WTC11 (cell line): ENCODE measurements at regions not wholly inside any gene's neighbourhood (a gene's known extent, or its start where the extent isn't known, plus 50 kb on each side); places are given as distances from the start of the nearest gene placed in this dataset.

ENCODE experiments used
- ATAC-seq: fragments of 200-7000 bp; cut with Tn5 transposase; 2 replicates; pipeline ENCODE4 v1.10.0; 2021; ENCODE audit warnings: mild to moderate bottlenecking, moderate library complexity
- CTCF ChIA-PET: fragments of 300-600 bp; sonication (Branson Sonifier 250); formaldehyde crosslinking; loops from one replicate; lab custom pipeline; 2021; ENCODE audit warnings: antibody characterized with exemption; lab: Charles Lee
- POLR2A ChIA-PET: fragments of 350-600 bp; sonication (Branson Sonifier 250); formaldehyde crosslinking; loops from one replicate; lab custom pipeline; 2021; ENCODE audit warnings: antibody characterized with exemption; lab: Charles Lee
- DNase-seq: peaks from one replicate; pipeline ENCODE4 v3.0.0; 2021; ENCODE audit warnings: low spot score
- H3K27ac Mint-ChIP-seq: 2 replicates; pipeline ENCODE4 v1.8.0; 2021; ENCODE audit warnings: mixed read lengths
- H3K27me3 Mint-ChIP-seq: 2 replicates; pipeline ENCODE4 v1.8.0; 2021; ENCODE audit warnings: low read depth, mild to moderate bottlenecking, moderate library complexity, mixed read lengths
- H3K36me3 Mint-ChIP-seq: 2 replicates; pipeline ENCODE4 v1.8.0; 2021; ENCODE audit warnings: mixed read lengths
- H3K4me1 Mint-ChIP-seq: 2 replicates; pipeline ENCODE4 v1.8.0; 2022; ENCODE audit warnings: mixed read lengths
- H3K4me3 Mint-ChIP-seq: 2 replicates; pipeline ENCODE4 v1.8.0; 2021; ENCODE audit warnings: mild to moderate bottlenecking, moderate library complexity, mixed read lengths
- H3K9me3 Mint-ChIP-seq: 2 replicates; pipeline ENCODE4 v1.8.0; 2021; ENCODE audit warnings: mixed read lengths
- AFF4 ChIP-seq: sonication (generic); formaldehyde crosslinking; IDR thresholded peaks from 2 replicates; pipeline ENCODE4 v1.8.1; 2023; ENCODE audit warnings: mild to moderate bottlenecking, missing genetic modification reagents, borderline replicate concordance
- ATF2 ChIP-seq: sonication (generic); formaldehyde crosslinking; IDR thresholded peaks from 2 replicates; pipeline ENCODE4 v1.8.1; 2022; ENCODE audit warnings: low read depth, missing genetic modification reagents, borderline replicate concordance
- ATF6 ChIP-seq: sonication (generic); formaldehyde crosslinking; IDR thresholded peaks from 2 replicates; pipeline ENCODE4 v1.8.1; 2023; ENCODE audit warnings: mild to moderate bottlenecking, missing genetic modification reagents
- CDX4 ChIP-seq: fragments of 250-450 bp; sonication (Bioruptor Pico); IDR thresholded peaks from 2 replicates; pipeline ENCODE4 v1.9.0; 2021; ENCODE audit warnings: moderate library complexity, mild to moderate bottlenecking, inconsistent platforms, borderline replicate concordance
- FOXK1 ChIP-seq: sonication (generic); formaldehyde crosslinking; IDR thresholded peaks from 2 replicates; pipeline ENCODE4 v1.8.0; 2022; ENCODE audit warnings: mild to moderate bottlenecking, moderate library complexity, missing genetic modification reagents
- GABPB1 ChIP-seq: sonication (generic); formaldehyde crosslinking; IDR thresholded peaks from 2 replicates; pipeline ENCODE4 v1.8.1; 2023; ENCODE audit warnings: mild to moderate bottlenecking, missing genetic modification reagents
- GRHL2 ChIP-seq: fragments of 250-450 bp; sonication (Bioruptor Pico); IDR thresholded peaks from 2 replicates; pipeline ENCODE4 v1.8.0; 2022; ENCODE audit warnings: mild to moderate bottlenecking, moderate library complexity; ENCODE audit not compliant: insufficient replicate concordance, severe bottlenecking
- GTF2I ChIP-seq: fragments of 250-450 bp; sonication (Bioruptor Pico); conservative IDR thresholded peaks from 2 replicates; pipeline ENCODE4 v1.4.0; 2021; ENCODE audit warnings: mild to moderate bottlenecking
- HMGXB4 ChIP-seq: sonication (generic); formaldehyde crosslinking; IDR thresholded peaks from 2 replicates; pipeline ENCODE4 v1.8.1; 2023; ENCODE audit warnings: mild to moderate bottlenecking, moderate library complexity, missing genetic modification reagents
- MAX ChIP-seq: sonication (generic); formaldehyde crosslinking; IDR thresholded peaks from 2 replicates; pipeline ENCODE4 v1.8.0; 2022; ENCODE audit warnings: mild to moderate bottlenecking, missing genetic modification reagents
- MYBL2 ChIP-seq: sonication (generic); formaldehyde crosslinking; IDR thresholded peaks from 2 replicates; pipeline ENCODE4 v1.8.1; 2023; ENCODE audit warnings: mild to moderate bottlenecking, moderate library complexity, missing genetic modification reagents
- NR3C1 ChIP-seq: sonication (generic); formaldehyde crosslinking; conservative IDR thresholded peaks from 2 replicates; pipeline ENCODE4 v1.8.1; 2023; ENCODE audit warnings: low read depth, mild to moderate bottlenecking, missing genetic modification reagents
- OVOL2 ChIP-seq: fragments of 250-450 bp; sonication (Bioruptor Pico); IDR thresholded peaks from 2 replicates; pipeline ENCODE4 v1.9.0; 2021; ENCODE audit warnings: mild to moderate bottlenecking, borderline replicate concordance
- SMAD3 ChIP-seq: sonication (generic); formaldehyde crosslinking; IDR thresholded peaks from 2 replicates; pipeline ENCODE4 v1.8.0; 2022; ENCODE audit warnings: missing genetic modification reagents, mild to moderate bottlenecking, borderline replicate concordance
- TCF7 ChIP-seq: sonication (generic); formaldehyde crosslinking; IDR thresholded peaks from 2 replicates; pipeline ENCODE4 v1.8.0; 2022; ENCODE audit warnings: mild to moderate bottlenecking, low read depth, missing genetic modification reagents, moderate library complexity
- TEAD4 ChIP-seq: sonication (generic); formaldehyde crosslinking; IDR thresholded peaks from 2 replicates; pipeline ENCODE4 v1.8.0; 2022; ENCODE audit warnings: mild to moderate bottlenecking, missing genetic modification reagents
- ZNF121 ChIP-seq: sonication (generic); formaldehyde crosslinking; IDR thresholded peaks from 2 replicates; pipeline ENCODE4 v1.8.0; 2023; ENCODE audit warnings: missing genetic modification reagents
- ZNF232 ChIP-seq: sonication (generic); formaldehyde crosslinking; IDR thresholded peaks from 2 replicates; pipeline ENCODE4 v1.8.0; 2022; ENCODE audit warnings: mild to moderate bottlenecking, missing genetic modification reagents
- ZNF317 ChIP-seq: sonication (generic); formaldehyde crosslinking; IDR thresholded peaks from 2 replicates; pipeline ENCODE4 v1.8.1; 2023; ENCODE audit warnings: low read depth, mild to moderate bottlenecking, moderate library complexity, missing genetic modification reagents, borderline replicate concordance
- ZNF423 ChIP-seq: fragments of 250-450 bp; sonication (Bioruptor Pico); IDR thresholded peaks from 2 replicates; pipeline ENCODE4 v2.1.2; 2022; ENCODE audit warnings: mild to moderate bottlenecking, moderate library complexity

- H3K36me3 Mint-ChIP-seq, result peaks cover 21% of the 10 kb centered on the region
- peaks cover 6% of the 10 kb centered on the region for H3K4me1 Mint-ChIP-seq
- DNase-seq (no peak), ATAC-seq (no peak)
- peaks cover 59% of the 10 kb centered on the region for H3K9me3 Mint-ChIP-seq
- H3K4me3 Mint-ChIP-seq, result no peak overlapping the region
- ChIA-PET POLR2A (no interaction called here), CTCF (interaction anchor here (0.5 to 0.8 kb wide), 2 partner anchors 105 to 1605 kb away, joined by 3 read pairs; no protein-coding TSS in a partner anchor)
- TF ChIP-seq GTF2I (CRISPR knock-in tag) (no peak), TCF7 (CRISPR knock-in tag) (no peak), MAX (CRISPR knock-in tag) (no peak), ZNF232 (CRISPR knock-in tag) (no peak), ATF6 (no peak), ATF2 (CRISPR knock-in tag) (no peak), SMAD3 (CRISPR knock-in tag) (no peak), ZNF317 (CRISPR knock-in tag) (no peak), AFF4 (no peak), CDX4 (CRISPR knock-in tag) (no peak), TEAD4 (CRISPR knock-in tag) (no peak), MYBL2 (CRISPR knock-in tag) (no peak), GRHL2 (CRISPR knock-in tag) (no peak), NR3C1 (CRISPR knock-in tag) (no peak), HMGXB4 (CRISPR knock-in tag) (no peak), FOXK1 (CRISPR knock-in tag) (no peak), OVOL2 (no peak), ZNF121 (no peak), ZNF423 (CRISPR knock-in tag) (no peak), GABPB1 (CRISPR knock-in tag) (no peak)
- no peak overlapping the region for H3K27ac Mint-ChIP-seq
- peaks cover 19% of the 10 kb centered on the region for H3K27me3 Mint-ChIP-seq
Observed at GRCh38 chr7:98526059-98526458, 91.0 kb upstream of the NPTX2 start.
